Mesendoderm (in vitro differentiated cells): ENCODE measurements at regions not wholly inside any gene's neighbourhood (a gene's known extent, or its start where the extent isn't known, plus 50 kb on each side); places are given as distances from the start of the nearest gene placed in this dataset.

Experiments used
- DNase-seq: peaks from one replicate; pipeline ENCODE4 v3.0.0; 2013
- H2AK5ac ChIP-seq: 2 replicates; pipeline ENCODE4 v1.6.1; 2013; ENCODE audit warnings: low read length, inconsistent platforms
- H2BK120ac ChIP-seq: 2 replicates; pipeline ENCODE4 v1.6.1; 2013; ENCODE audit warnings: low read depth, mild to moderate bottlenecking, low read length, moderate library complexity, mixed read lengths
- H2BK15ac ChIP-seq: replicated peaks from 2 replicates; pipeline ENCODE4 v1.6.1; 2013; ENCODE audit warnings: low read depth, mild to moderate bottlenecking, moderate library complexity
- H2BK5ac ChIP-seq: 2 replicates; pipeline ENCODE4 v1.6.1; 2013; ENCODE audit warnings: low read length, inconsistent platforms
- H3K18ac ChIP-seq: 2 replicates; pipeline ENCODE4 v1.6.1; 2013; ENCODE audit warnings: mild to moderate bottlenecking, low read length, mixed read lengths
- H3K23ac ChIP-seq: one replicate; pipeline ENCODE4 v1.6.1; 2013; ENCODE audit warnings: low read length
- H3K27ac ChIP-seq: 2 replicates; pipeline ENCODE4 v1.5.1; 2013; ENCODE audit warnings: low read depth, mild to moderate bottlenecking, inconsistent platforms, low read length, moderate library complexity
- H3K27me3 ChIP-seq: 2 replicates; pipeline ENCODE4 v1.6.1; 2013; ENCODE audit warnings: low read length, control low read depth, mild to moderate bottlenecking, inconsistent platforms; ENCODE audit not compliant: insufficient read depth, poor library complexity
- H3K36me3 ChIP-seq: 2 replicates; pipeline ENCODE4 v1.6.1; 2013; ENCODE audit warnings: low read length, inconsistent platforms; ENCODE audit not compliant: control insufficient read depth, insufficient read depth
- H3K4ac ChIP-seq: one replicate; pipeline ENCODE4 v1.6.1; 2013; ENCODE audit warnings: low read depth, mild to moderate bottlenecking, low read length, moderate library complexity
- H3K4me1 ChIP-seq: 2 replicates; pipeline ENCODE4 v1.6.1; 2013; ENCODE audit warnings: low read depth, low read length, inconsistent platforms; ENCODE audit not compliant: control insufficient read depth
- H3K4me2 ChIP-seq: 2 replicates; pipeline ENCODE4 v1.6.1; 2013; ENCODE audit warnings: low read length
- H3K4me3 ChIP-seq: 2 replicates; pipeline ENCODE4 v1.5.1; 2013; ENCODE audit warnings: mild to moderate bottlenecking, low read length
- H3K56ac ChIP-seq: one replicate; pipeline ENCODE4 v1.6.1; 2013; ENCODE audit warnings: low read length
- H3K79me1 ChIP-seq: 2 replicates; pipeline ENCODE4 v1.6.1; 2013; ENCODE audit warnings: low read length, inconsistent platforms
- H3K79me2 ChIP-seq: 2 replicates; pipeline ENCODE4 v1.6.1; 2013; ENCODE audit warnings: mild to moderate bottlenecking, low read length; ENCODE audit not compliant: control insufficient read depth, insufficient read depth
- H3K9ac ChIP-seq: 2 replicates; pipeline ENCODE4 v1.6.1; 2013; ENCODE audit warnings: low read length, inconsistent platforms
- H4K5ac ChIP-seq: one replicate; pipeline ENCODE4 v1.6.1; 2013; ENCODE audit warnings: low read length
- H4K8ac ChIP-seq: one replicate; pipeline ENCODE4 v1.6.1; 2013; ENCODE audit warnings: low read depth, mild to moderate bottlenecking, control low read depth, low read length, moderate library complexity
- WGBS: extraction: QIAGEN DNeasy Blood & Tissue Kit; methylation state at CpG from one replicate; pipeline ENCODE4 v1.1.7; 2013; ENCODE audit warnings: low lambda C conversion rate, missing lambda C conversion rate; ENCODE audit not compliant: insufficient coverage; ENCODE audit errors: extremely low coverage; 5-methylcytosine and 5-hydroxymethylcytosine counted together

- no peak overlapping the region for H4K8ac ChIP-seq
- H3K27ac ChIP-seq: no peak overlapping the region
- H3K79me1 ChIP-seq: no peaks in the 10 kb centered on the region
- no peaks in the 10 kb centered on the region for H3K27me3 ChIP-seq
- H3K79me2 ChIP-seq: no peaks in the 10 kb centered on the region
- no peak overlapping the region for H2BK15ac ChIP-seq
- H2BK120ac ChIP-seq: no peak overlapping the region
- H3K4me1 ChIP-seq: no peaks in the 10 kb centered on the region
- no peak overlapping the region for H3K56ac ChIP-seq
- no peak overlapping the region for H2BK5ac ChIP-seq
- H3K4me2 ChIP-seq: no peak overlapping the region
- no CpG with 5 or more reads among the region's 5 CpGs for WGBS
- H3K18ac ChIP-seq: no peak overlapping the region
- DNase-seq: no peak
- H3K9ac ChIP-seq: no peak overlapping the region
- H3K4me3 ChIP-seq: no peak overlapping the region
- H2AK5ac ChIP-seq: no peak overlapping the region
- H3K36me3 ChIP-seq: no peaks in the 10 kb centered on the region
- no peak overlapping the region for H3K4ac ChIP-seq
- H3K23ac ChIP-seq: no peak overlapping the region
- no peak overlapping the region for H4K5ac ChIP-seq
These were observed 194.1 kb downstream of the SP3 start for GRCh38 chr2:173770947-173771678.

GRCh38 chr2:173772205-173772604 is 193.0 kb downstream of the SP3 start:
- Histone ChIP-seq H4K8ac (no peak overlapping the region), H4K5ac (no peak overlapping the region), H3K79me2 (no peaks in the 10 kb centered on the region), H3K27ac (no peak overlapping the region), H3K23ac (no peak overlapping the region), H3K4me3 (no peak overlapping the region), H3K36me3 (no peaks in the 10 kb centered on the region), H3K56ac (no peak overlapping the region), H3K9ac (no peak overlapping the region), H3K18ac (no peak overlapping the region), H3K27me3 (no peaks in the 10 kb centered on the region), H3K4ac (no peak overlapping the region), H3K4me1 (no peaks in the 10 kb centered on the region), H2BK5ac (no peak overlapping the region), H3K79me1 (no peaks in the 10 kb centered on the region), H2BK120ac (no peak overlapping the region), H2AK5ac (no peak overlapping the region), H3K4me2 (no peak overlapping the region), H2BK15ac (no peak overlapping the region)
- WGBS: no CpG with 5 or more reads among the region's 3 CpGs
- no peak for DNase-seq

- no peak overlapping the region for H2BK120ac ChIP-seq
- H3K4ac ChIP-seq: no peak overlapping the region
- H3K56ac ChIP-seq: no peak overlapping the region
- H3K4me2 ChIP-seq: no peak overlapping the region
- H3K23ac ChIP-seq: no peak overlapping the region
- H3K36me3 ChIP-seq: no peaks in the 10 kb centered on the region
- H3K9ac ChIP-seq: no peak overlapping the region
- H3K27ac ChIP-seq: no peak overlapping the region
- no peak for DNase-seq
- no peak overlapping the region for H2BK15ac ChIP-seq
- no peak overlapping the region for H3K4me3 ChIP-seq
- H3K27me3 ChIP-seq: no peaks in the 10 kb centered on the region
- H2AK5ac ChIP-seq: no peak overlapping the region
- H4K5ac ChIP-seq: no peak overlapping the region
- no peaks in the 10 kb centered on the region for H3K79me1 ChIP-seq
- no peak overlapping the region for H3K18ac ChIP-seq
- no peaks in the 10 kb centered on the region for H3K79me2 ChIP-seq
- no peak overlapping the region for H2BK5ac ChIP-seq
- H4K8ac ChIP-seq: no peak overlapping the region
- H3K4me1 ChIP-seq: no peaks in the 10 kb centered on the region
- no CpG with 5 or more reads among the region's 4 CpGs for WGBS
These were observed 192.1 kb downstream of the SP3 start for GRCh38 chr2:173773076-173773475.

- WGBS: no CpG with 5 or more reads among the region's 2 CpGs
- H3K56ac ChIP-seq: no peak overlapping the region
These were observed 189.7 kb downstream of the SP3 start for GRCh38 chr2:173775440-173775839.

GRCh38 chr2:173782681-173783080 is 182.5 kb downstream of the SP3 start:
- H3K4me2 ChIP-seq: no peak overlapping the region
- H3K18ac ChIP-seq: no peak overlapping the region

More at GRCh38 chr2:173775440-173775839, 189.7 kb downstream of the SP3 start:
- no peak for DNase-seq
- Histone ChIP-seq H3K4me2 (no peak overlapping the region), H3K4ac (no peak overlapping the region), H4K5ac (no peak overlapping the region), H2AK5ac (no peak overlapping the region), H3K79me2 (no peaks in the 10 kb centered on the region), H3K27me3 (no peaks in the 10 kb centered on the region), H3K36me3 (no peaks in the 10 kb centered on the region), H2BK15ac (no peak overlapping the region), H3K4me1 (no peaks in the 10 kb centered on the region), H4K8ac (no peak overlapping the region), H3K23ac (no peak overlapping the region), H3K4me3 (no peak overlapping the region), H2BK5ac (no peak overlapping the region), H3K27ac (no peak overlapping the region), H3K9ac (no peak overlapping the region), H2BK120ac (no peak overlapping the region), H3K79me1 (no peaks in the 10 kb centered on the region), H3K18ac (no peak overlapping the region)

GRCh38 chr2:173783382-173783781 is 181.8 kb downstream of the SP3 start:
- no peak overlapping the region for H3K4me2 ChIP-seq
- H2BK15ac ChIP-seq: no peak overlapping the region
- no peak overlapping the region for H2BK120ac ChIP-seq
- no peak overlapping the region for H2BK5ac ChIP-seq
- WGBS: no CpG with 5 or more reads among the region's 4 CpGs
- H3K23ac ChIP-seq: no peak overlapping the region
- H3K27ac ChIP-seq: no peak overlapping the region
- H2AK5ac ChIP-seq: no peak overlapping the region
- no peak overlapping the region for H3K4me3 ChIP-seq
- H3K27me3 ChIP-seq: no peaks in the 10 kb centered on the region
- H4K8ac ChIP-seq: no peak overlapping the region
- H3K18ac ChIP-seq: no peak overlapping the region
- H3K9ac ChIP-seq: no peak overlapping the region
- H3K4me1 ChIP-seq: no peaks in the 10 kb centered on the region
- DNase-seq: no peak
- H3K4ac ChIP-seq: no peak overlapping the region
- no peak overlapping the region for H3K56ac ChIP-seq
- H4K5ac ChIP-seq: no peak overlapping the region
- H3K79me1 ChIP-seq: no peaks in the 10 kb centered on the region
- H3K36me3 ChIP-seq: no peaks in the 10 kb centered on the region
- no peaks in the 10 kb centered on the region for H3K79me2 ChIP-seq

More at GRCh38 chr2:173782681-173783080, 182.5 kb downstream of the SP3 start:
- no peaks in the 10 kb centered on the region for H3K27me3 ChIP-seq
- H3K4ac ChIP-seq: no peak overlapping the region
- H2BK15ac ChIP-seq: no peak overlapping the region
- no peak for DNase-seq
- no peak overlapping the region for H3K4me3 ChIP-seq
- no peak overlapping the region for H4K8ac ChIP-seq
- H2BK5ac ChIP-seq: no peak overlapping the region
- no peak overlapping the region for H3K56ac ChIP-seq
- no peaks in the 10 kb centered on the region for H3K79me1 ChIP-seq
- no peak overlapping the region for H3K27ac ChIP-seq
- H2BK120ac ChIP-seq: no peak overlapping the region
- no peaks in the 10 kb centered on the region for H3K79me2 ChIP-seq
- H3K4me1 ChIP-seq: no peaks in the 10 kb centered on the region
- H3K23ac ChIP-seq: no peak overlapping the region
- no CpG with 5 or more reads among the region's 4 CpGs for WGBS
- H2AK5ac ChIP-seq: no peak overlapping the region
- H3K9ac ChIP-seq: no peak overlapping the region
- no peaks in the 10 kb centered on the region for H3K36me3 ChIP-seq
- no peak overlapping the region for H4K5ac ChIP-seq
